ENCODE measurements at regions not wholly inside any gene's neighbourhood (a gene's known extent, or its start where the extent isn't known, plus 50 kb on each side); places are given as distances from the start of the nearest gene placed in this dataset.

DNA sequence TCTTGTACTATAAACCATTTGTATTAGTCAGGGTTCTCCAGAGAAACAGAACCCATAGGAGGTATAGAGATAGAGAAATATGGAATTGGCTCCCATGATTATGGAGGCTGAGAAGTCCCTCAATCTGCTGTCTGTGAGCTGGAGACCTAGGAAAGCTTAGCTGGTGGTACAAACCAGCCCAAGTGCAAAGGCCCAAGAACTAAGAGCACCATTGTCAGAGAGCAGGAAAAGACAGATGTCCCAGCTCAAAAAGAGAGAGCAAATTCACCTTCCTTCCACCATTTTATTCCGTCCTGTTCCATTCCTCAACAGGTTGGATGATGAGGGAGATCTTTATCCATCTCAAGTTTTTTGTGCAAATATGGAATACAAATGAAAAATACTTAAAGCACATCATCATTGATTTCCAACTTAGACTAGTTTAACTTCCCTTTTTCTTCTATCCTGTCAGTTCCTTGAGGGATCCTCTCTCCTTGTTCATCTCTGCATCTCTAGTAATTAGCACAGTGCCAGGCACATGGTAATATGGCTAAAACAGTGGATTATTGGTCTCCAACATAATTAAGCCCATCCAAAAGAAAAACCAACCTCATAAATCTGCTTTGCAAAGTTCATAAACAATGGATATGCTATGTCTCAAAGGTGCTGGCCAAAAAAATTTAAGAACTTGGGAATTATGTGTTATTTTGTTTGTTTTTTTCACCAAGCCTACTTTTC lies 83.1 kb upstream of the PIK3CG start:
- 0 to 38% methylated on average over 1 of the region's 1 CpG for WGBS, 2 donors

DNA sequence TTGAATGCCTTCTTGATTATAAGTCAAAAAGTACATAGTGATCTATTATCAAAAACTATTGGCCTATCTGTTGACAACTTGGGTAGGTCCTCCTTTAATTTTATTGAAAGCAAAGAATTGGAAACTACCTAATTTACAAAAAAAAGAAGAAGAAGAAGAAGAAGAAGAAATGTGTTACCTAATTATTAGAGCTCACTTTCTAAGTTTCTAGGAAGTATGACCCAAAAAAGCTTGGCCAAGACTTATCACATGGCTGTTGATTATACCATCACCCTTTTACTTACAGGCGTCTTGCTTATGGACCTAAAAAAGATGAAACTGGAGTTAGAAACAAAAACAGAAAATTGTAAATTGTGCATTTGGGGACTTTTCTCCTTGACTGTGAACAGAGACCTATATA lies 81.8 kb upstream of the PIK3CG start:
- intact Hi-C loops (cut with DNase I), result no loop called here
- no peak overlapping the region for H3K27ac ChIP-seq
- DNase-seq, result no peak

More for the DNA sequence above, 83.1 kb upstream of the PIK3CG start:
- Histone ChIP-seq H3K27me3 (no peaks in the 10 kb centered on the region), H3K9me3 (no peaks in the 10 kb centered on the region), H3K27ac (no peak overlapping the region), H3K36me3 (no peaks in the 10 kb centered on the region), H3K4me3 (no peak overlapping the region), H3K4me1 (no peaks in the 10 kb centered on the region)
- TF ChIP-seq, protein P1, sequence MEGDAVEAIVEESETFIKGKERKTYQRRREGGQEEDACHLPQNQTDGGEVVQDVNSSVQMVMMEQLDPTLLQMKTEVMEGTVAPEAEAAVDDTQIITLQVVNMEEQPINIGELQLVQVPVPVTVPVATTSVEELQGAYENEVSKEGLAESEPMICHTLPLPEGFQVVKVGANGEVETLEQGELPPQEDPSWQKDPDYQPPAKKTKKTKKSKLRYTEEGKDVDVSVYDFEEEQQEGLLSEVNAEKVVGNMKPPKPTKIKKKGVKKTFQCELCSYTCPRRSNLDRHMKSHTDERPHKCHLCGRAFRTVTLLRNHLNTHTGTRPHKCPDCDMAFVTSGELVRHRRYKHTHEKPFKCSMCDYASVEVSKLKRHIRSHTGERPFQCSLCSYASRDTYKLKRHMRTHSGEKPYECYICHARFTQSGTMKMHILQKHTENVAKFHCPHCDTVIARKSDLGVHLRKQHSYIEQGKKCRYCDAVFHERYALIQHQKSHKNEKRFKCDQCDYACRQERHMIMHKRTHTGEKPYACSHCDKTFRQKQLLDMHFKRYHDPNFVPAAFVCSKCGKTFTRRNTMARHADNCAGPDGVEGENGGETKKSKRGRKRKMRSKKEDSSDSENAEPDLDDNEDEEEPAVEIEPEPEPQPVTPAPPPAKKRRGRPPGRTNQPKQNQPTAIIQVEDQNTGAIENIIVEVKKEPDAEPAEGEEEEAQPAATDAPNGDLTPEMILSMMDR (IDR thresholded peaks at IDR 0.05), result no peak
- TF ChIP-seq POLR2A (IDR thresholded peaks at IDR 0.05), result no peak
- no peak for DNase-seq
- intact Hi-C loops (cut with DNase I), result no loop called here

DNA sequence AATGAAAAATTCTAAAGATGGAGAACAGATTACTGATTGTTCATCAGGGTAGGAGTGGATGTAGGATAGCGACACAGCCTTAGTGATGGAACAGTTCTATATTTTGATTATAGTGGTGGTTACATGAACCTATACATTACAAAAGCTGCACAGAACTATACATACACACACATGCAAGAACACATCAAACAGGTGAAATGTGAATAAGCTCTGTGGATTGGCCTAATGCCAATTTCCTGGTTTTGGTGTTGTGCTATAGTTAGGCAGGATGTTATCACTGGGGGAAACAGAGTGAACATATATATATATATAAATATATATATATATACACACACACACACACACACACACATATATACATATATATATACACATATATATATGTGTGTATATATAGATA lies 76.4 kb upstream of the PIK3CG start:
- no peak for DNase-seq
- 90 to 100% methylated on average over 1 of the region's 1 CpG for WGBS, 2 donors
- TF ChIP-seq, protein P1 (IDR thresholded peaks at IDR 0.05), result no peak
- TF ChIP-seq POLR2A (IDR thresholded peaks at IDR 0.05), result no peak
- H3K4me3 ChIP-seq, result no peak overlapping the region
- no peaks in the 10 kb centered on the region for H3K4me1 ChIP-seq
- intact Hi-C loops (cut with DNase I), result no loop called here
- H3K27me3 ChIP-seq, result no peaks in the 10 kb centered on the region
- H3K27ac ChIP-seq, result no peak overlapping the region
- H3K36me3 ChIP-seq, result no peaks in the 10 kb centered on the region
- H3K9me3 ChIP-seq, result no peaks in the 10 kb centered on the region

More for the DNA sequence above, 81.8 kb upstream of the PIK3CG start:
- no peaks in the 10 kb centered on the region for H3K36me3 ChIP-seq
- WGBS, 2 donors, result 55 to 88% methylated on average over 1 of the region's 1 CpG
- no peaks in the 10 kb centered on the region for H3K9me3 ChIP-seq
- TF ChIP-seq, protein P1 (IDR thresholded peaks at IDR 0.05), result no peak
- no peak for TF ChIP-seq POLR2A (IDR thresholded peaks at IDR 0.05)
- no peaks in the 10 kb centered on the region for H3K4me1 ChIP-seq
- H3K4me3 ChIP-seq, result no peak overlapping the region
- H3K27me3 ChIP-seq, result no peaks in the 10 kb centered on the region

DNA sequence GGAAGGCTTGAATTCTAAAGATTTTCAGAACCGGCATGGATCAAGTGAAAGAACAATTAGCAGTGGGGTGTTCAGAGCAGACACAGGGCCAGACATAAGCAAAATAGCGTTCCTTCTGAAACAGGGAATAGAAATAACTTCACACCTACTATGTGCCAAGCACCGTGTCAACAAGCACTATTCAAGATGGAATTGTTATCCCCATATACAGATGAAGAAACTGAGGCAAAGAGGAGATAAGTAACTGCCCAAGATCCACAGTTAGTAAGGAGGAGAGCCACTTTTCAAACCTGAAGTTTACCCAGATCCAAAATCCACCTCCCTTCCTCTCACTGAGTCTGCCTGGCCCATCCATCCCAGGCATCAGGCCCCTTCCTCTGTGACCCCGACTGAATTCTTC lies 73.6 kb upstream of the PIK3CG start:
- no peaks in the 10 kb centered on the region for H3K36me3 ChIP-seq
- H3K27me3 ChIP-seq, result no peaks in the 10 kb centered on the region
- intact Hi-C loops (cut with DNase I), result loop anchor here (5.0 kb wide), 1 partner anchor 361 kb away; no protein-coding TSS in a partner anchor
- H3K9me3 ChIP-seq, result no peaks in the 10 kb centered on the region
- WGBS, 2 donors, result 51 to 57% methylated on average over 4 of the region's 4 CpGs
- H3K27ac ChIP-seq, result no peak overlapping the region
- no peak for DNase-seq
- no peaks in the 10 kb centered on the region for H3K4me1 ChIP-seq
- TF ChIP-seq POLR2A (IDR thresholded peaks at IDR 0.05), result no peak
- TF ChIP-seq, protein P1 (IDR thresholded peaks at IDR 0.05), result no peak
- no peak overlapping the region for H3K4me3 ChIP-seq

DNA sequence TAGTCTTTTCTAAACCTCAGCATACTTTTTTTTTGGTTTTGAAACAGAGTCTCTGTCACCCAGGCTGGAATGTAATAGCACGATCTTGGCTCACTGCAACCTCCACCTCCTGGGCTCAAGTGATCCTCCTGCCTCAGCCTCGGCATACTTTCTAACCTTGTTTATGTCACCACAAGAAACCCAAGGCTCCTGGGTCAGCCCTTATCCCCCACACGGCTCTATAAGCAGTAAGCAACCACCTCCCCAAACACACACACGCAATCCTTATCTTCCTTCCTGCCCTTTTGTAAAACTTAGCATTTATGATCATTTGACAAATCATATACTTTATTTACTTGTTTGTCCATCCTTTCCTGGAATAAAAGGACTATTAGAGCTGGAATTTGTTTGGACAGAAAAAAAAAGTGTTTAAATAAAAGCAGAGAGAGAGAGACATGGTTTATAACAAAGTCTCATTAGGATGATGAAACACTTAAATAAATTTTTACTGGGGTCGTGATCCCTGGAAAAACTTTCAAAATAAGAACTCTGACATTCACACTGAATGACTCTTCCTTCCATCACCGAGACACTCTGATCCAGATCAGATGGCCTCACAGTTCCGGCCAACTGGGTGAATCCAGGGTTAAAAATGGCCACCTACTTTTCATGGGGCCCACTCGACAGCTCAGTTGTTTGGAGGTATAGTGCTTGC lies 72.7 kb upstream of the PIK3CG start:
- WGBS, 2 donors, result 45 to 53% methylated on average over 8 of the region's 8 CpGs
- no peaks in the 10 kb centered on the region for H3K36me3 ChIP-seq
- no peaks in the 10 kb centered on the region for H3K4me1 ChIP-seq
- no peaks in the 10 kb centered on the region for H3K27me3 ChIP-seq
- no peak overlapping the region for H3K27ac ChIP-seq
- H3K4me3 ChIP-seq, result no peak overlapping the region
- TF ChIP-seq POLR2A (IDR thresholded peaks at IDR 0.05), result no peak
- TF ChIP-seq, protein P1 (IDR thresholded peaks at IDR 0.05), result no peak
- no peak for DNase-seq
- intact Hi-C loops (cut with DNase I), result loop anchor here (5.0 kb wide), 1 partner anchor 360 kb away; no protein-coding TSS in a partner anchor
- H3K9me3 ChIP-seq, result no peaks in the 10 kb centered on the region
